GM18502 (cell line): ENCODE measurements at regions not wholly inside any gene's neighbourhood (a gene's known extent, or its start where the extent isn't known, plus 50 kb on each side); places are given as distances from the start of the nearest gene placed in this dataset.
"Not testable (repeated sequence)": the region's sequence is repeated elsewhere in the genome, so short reads cannot be mapped to it uniquely, and the experiment has no call there.

ENCODE experiments used
- ATAC-seq: cut with Tn5 transposase; IDR thresholded peaks from one replicate; pipeline ENCODE4 v1.9.1; 2021; ENCODE audit warnings: mild to moderate bottlenecking; ENCODE audit not compliant: unreplicated experiment, poor library complexity

- peak; percentile 44 for ATAC-seq
Observed at GRCh38 chr9:108271646-108272348, 584.0 kb downstream of the ACTL7B start.

DNA sequence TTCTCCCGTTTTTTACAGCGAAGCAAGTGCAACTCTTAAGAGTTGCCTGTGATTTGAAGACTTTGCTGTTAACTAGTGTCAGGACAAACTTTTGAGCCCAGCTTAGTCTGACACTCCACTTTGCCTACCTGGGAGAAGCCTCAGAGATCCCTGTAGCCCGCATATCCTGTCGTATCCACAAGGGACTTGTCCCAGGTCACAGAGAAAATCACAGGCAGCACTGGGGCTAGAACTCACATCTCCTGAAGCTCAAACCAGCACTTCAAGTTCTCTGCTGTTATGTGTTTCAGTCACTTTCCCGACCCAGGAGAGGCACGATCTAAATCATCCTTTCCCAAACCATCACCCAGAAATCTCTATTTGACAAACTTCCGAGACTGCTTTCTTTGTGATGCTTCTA is 584.5 kb downstream of the ACTL7B start:
- ATAC-seq = no peak

DNA sequence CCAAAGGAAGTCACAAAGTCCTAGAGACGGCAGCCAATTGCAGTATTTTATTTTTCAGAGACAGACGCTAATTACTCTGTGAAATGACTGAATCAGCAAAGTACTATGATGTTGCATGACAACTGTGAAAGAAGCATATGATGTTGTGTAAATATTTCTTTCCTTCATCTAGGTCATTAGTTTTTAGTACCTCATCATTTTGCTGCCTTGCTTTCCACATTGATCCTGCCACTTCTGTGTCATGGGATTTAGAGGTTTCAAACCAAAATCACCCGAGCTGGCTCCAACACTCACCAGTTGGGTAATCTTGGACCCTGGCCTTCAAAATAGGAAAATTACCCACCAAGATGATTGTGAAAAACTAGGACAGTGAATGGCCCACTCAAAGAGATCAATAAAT is 585.2 kb downstream of the ACTL7B start:
- ATAC-seq = no peak

DNA sequence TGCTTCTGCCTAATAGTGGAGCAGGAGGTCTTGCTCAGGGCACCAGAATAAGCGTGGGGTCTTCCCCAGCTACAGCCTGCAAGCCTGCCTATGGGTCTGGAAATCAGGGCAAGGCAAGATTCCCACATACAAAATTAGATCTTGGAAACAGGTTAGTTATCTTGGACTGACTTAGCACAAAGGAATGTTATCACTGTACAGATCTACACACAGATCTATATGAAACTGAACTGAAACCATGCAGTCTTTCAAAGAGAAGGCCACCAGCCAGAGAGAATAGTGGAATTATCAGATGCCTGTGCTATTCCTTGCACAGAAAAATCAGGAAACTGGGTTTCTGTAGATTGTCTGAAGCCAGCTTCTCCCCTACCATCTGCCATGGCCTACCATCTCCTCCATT is 585.7 kb downstream of the ACTL7B start:
- ATAC-seq = no peak

DNA sequence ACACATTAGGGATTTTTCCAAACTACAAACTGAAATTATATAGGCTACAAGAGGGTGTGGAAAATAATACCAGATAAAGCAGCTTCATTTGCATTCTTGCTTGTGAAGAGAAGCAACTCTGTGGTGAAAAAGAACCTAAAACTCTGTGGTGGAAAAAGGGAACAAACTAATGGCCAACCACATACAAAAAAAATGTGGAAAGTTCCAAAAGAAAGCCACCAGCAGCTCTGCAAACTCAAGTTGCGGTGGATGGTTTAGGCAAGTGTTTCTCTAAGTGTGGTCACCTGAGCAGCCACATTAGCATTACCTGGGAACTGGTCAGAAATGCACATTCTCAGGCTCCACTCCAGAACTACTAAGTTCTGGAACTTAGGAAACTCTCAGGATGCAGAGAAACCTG is 586.4 kb downstream of the ACTL7B start:
- ATAC-seq = no peak

- no peak for ATAC-seq
Observed at GRCh38 chr9:108265065-108265464, 590.7 kb downstream of the ACTL7B start.

DNA sequence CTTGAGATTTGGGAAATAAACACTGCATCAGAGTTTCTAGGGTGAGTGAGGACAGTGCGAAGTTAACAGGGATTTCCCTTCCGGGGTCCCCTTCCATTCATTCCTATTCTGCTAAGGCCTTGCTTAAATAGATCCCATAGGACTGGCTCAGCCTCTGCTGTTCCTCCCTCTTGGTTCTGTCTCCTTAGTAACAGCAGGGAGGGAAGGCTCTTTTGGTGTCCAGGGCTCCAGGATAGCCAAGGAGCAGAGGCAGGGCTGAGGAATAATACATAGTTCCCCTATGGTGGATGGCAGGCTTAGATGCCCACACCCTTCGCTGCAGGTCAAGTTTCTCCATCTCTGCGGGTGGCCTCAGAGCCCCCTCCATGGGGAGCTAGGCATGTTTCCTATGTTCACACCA is 591.7 kb downstream of the ACTL7B start:
- ATAC-seq = no peak

GRCh38 chr9:108262836-108263235 is 593.0 kb downstream of the ACTL7B start:
- ATAC-seq = no peak

- no peak for ATAC-seq
Observed at GRCh38 chr9:108259917-108260675, 595.7 kb downstream of the ACTL7B start.

- no peak for ATAC-seq
Observed at GRCh38 chr9:108258640-108259039, 597.1 kb downstream of the ACTL7B start.

GRCh38 chr9:108257382-108257781 is 598.4 kb downstream of the ACTL7B start:
- ATAC-seq = no peak

- no peak for ATAC-seq
Observed at GRCh38 chr9:108254236-108254635, 601.5 kb downstream of the ACTL7B start.

DNA sequence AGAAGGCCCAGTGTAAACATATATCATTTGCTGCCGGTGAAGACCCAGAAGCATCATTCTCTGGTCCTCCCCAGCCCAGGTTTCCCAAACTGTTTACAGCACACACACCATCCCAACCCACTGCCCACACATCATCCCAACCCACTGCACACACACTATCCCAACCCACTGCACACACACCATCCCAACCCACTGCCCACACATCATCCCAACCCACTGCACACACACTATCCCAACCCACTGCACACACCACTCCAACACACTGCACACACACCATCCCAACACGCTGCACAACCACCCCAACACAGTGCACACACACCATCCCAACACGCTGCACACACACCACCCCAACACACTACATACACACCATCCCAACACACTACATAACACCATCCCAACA is 608.4 kb downstream of the ACTL7B start:
- not testable (repeated sequence) for ATAC-seq

DNA sequence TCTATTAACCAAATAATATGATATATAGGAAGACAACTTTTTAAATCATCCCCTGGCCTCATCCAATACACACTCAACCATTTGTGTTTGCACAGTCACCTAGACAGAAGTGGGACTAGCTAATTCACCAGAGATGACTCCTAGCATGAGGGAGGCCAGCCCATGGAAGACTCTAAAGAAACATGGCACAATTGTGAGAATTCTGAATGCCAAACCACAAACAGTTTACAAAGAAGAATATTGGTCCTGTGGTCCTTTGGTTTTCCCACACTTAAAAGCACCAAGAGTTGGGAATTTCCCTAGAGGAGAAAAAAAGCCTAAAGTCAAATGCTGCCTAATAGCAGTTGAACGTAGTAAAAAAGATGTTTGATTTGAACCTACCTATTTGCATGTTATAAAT is 609.9 kb downstream of the ACTL7B start:
- no peak for ATAC-seq

- ATAC-seq = no peak
Observed at GRCh38 chr9:108245331-108245730, 610.5 kb downstream of the ACTL7B start.

DNA sequence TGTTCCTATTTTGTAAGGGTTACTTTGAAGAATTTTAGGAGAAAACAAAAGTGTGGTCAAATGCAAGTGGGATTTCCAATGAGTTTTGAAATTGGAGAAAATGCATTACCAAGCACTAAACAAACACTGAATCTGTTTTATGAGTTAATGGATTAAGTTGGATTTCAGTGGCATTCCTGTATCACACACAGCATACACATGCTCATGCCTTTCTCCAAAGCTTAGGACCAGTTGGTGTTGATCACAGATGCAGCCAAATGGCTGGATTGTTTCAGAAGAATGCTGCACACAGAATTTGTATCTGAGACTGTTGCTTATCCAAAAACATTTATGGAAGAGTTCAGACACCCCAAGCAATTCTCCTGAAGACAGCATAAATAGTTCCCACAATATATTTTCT is 611.1 kb downstream of the ACTL7B start:
- no peak for ATAC-seq

DNA sequence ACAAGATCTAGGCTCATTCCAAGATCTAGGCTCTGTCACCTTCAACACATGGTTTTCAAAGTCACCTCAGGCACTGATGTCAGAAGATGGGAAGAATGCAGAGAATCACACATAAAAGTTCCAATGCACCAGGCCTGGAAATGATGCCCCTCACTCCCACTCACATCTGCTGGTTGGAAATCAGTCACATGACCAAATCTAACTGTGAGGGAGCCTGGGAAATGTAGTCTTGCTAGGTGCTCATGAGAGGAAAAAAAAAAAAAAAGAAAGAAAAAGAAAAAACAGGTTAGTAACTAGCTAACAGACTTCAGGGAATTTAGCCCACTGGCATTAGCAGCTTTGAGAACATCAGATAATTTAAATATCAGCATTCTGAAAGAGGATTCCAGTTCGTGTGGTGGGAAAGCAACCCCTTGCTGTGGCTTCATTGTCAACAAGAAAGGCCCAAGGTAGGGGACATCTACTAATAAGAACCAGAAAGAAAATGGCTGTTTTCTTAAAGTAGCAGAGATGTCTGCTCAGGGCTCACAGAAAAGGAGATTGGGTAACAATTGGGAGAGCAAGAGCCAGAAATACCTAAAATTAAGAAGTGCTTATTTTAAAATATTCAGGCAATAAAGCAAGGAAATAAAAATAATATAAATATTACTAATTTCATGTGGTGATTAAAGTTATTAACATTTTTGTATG is 614.3 kb downstream of the ACTL7B start:
- ATAC-seq = no peak

- ATAC-seq = no peak
Observed at GRCh38 chr9:108239696-108240321, 616.0 kb downstream of the ACTL7B start.

DNA sequence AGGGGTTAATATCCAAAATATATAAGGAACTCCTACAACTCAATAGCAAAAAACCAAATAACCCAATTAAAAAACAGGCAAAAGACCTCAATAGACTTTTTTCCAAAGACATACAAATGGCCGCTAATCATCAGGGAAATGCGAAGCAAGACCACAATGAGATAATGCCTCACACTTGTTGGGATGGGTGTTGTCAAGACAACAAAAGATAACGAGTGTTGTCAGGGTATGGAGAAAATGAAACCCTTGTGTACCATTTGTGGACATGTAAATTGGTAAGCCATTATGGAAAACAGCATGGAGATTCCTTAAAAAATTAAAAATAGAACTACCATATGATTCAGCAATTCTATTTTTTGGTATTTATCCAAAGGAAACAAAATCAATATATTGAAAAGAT is 620.2 kb downstream of the ACTL7B start:
- ATAC-seq = no peak

DNA sequence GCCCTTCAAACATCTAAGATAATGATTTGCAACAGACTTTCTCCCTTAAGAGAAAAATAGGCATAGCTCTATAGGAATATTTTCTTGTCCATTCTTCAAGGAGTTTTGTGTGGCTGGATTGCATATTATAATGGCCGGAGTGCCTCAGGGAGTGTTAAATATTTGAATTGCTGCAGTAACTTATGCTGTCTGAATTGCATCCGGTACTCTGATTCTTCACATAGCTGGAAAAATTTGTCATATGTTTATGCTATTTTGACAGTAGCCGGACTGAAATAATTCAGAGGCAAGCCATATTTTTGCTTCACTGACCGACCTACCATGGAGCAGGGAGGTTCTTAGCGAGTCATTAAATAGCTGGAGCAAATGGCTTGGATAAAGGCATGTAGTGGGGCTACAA is 621.0 kb downstream of the ACTL7B start:
- ATAC-seq = no peak
